ENCODE measurements at regions not wholly inside any gene's neighbourhood (a gene's known extent, or its start where the extent isn't known, plus 50 kb on each side); places are given as distances from the start of the nearest gene placed in this dataset.

- intact Hi-C loops (cut with DNase I), result no loop called here
Measured at GRCh38 chr5:51471630-51472029, 88.4 kb downstream of the ISL1 start.

GRCh38 chr5:51472472-51472871 lies 89.2 kb downstream of the ISL1 start:
- Histone ChIP-seq H3K27me3 (no peaks in the 10 kb centered on the region), H3K9me3 (no peaks in the 10 kb centered on the region), H3K36me3 (no peaks in the 10 kb centered on the region), H3K4me3 (replicated peaks in 1 of 3) (no peak overlapping the region), H3K4me1 (no peaks in the 10 kb centered on the region), H3K27ac (no peak overlapping the region)
- DNase-seq, result no peak
- 74 to 89% methylated on average over 1 of the region's 1 CpG for WGBS, 2 donors
- intact Hi-C loops (cut with DNase I), result no loop called here
- no peak for TF ChIP-seq CTCF (IDR thresholded peaks at IDR 0.05)
- TF ChIP-seq POLR2A (IDR thresholded peaks at IDR 0.05), result no peak

More at GRCh38 chr5:51471630-51472029, 88.4 kb downstream of the ISL1 start:
- TF ChIP-seq CTCF (IDR thresholded peaks at IDR 0.05) (no peak), POLR2A (IDR thresholded peaks at IDR 0.05) (no peak)
- Histone ChIP-seq H3K4me3 (replicated peaks in 1 of 3) (no peak overlapping the region), H3K27me3 (no peaks in the 10 kb centered on the region), H3K36me3 (no peaks in the 10 kb centered on the region), H3K4me1 (no peaks in the 10 kb centered on the region), H3K9me3 (no peaks in the 10 kb centered on the region), H3K27ac (no peak overlapping the region)
- 69 to 80% methylated on average over 1 of the region's 1 CpG for WGBS, 2 donors
- DNase-seq, result no peak

GRCh38 chr5:51475628-51476027 lies 92.4 kb downstream of the ISL1 start:
- 50 to 59% methylated on average over 5 of the region's 5 CpGs for whole genome bisulfite sequencing, 2 donors
- Histone ChIP-seq H3K4me1 (no peaks in the 10 kb centered on the region), H3K36me3 (no peaks in the 10 kb centered on the region), H3K27me3 (no peaks in the 10 kb centered on the region), H3K4me3 (replicated peaks in 1 of 3) (no peak overlapping the region), H3K27ac (no peak overlapping the region), H3K9me3 (no peaks in the 10 kb centered on the region)
- no peak for TF ChIP-seq CTCF (IDR thresholded peaks at IDR 0.05)
- no peak for TF ChIP-seq POLR2A (IDR thresholded peaks at IDR 0.05)
- intact Hi-C loops (cut with DNase I), result no loop called here
- no peak for DNase-seq

GRCh38 chr5:51476431-51476830 lies 93.2 kb downstream of the ISL1 start:
- no peak overlapping the region for H3K27ac ChIP-seq
- no peak for DNase-seq

GRCh38 chr5:51479840-51480239 lies 96.6 kb downstream of the ISL1 start:
- WGBS, 2 donors, result 86 to 93% methylated on average over 1 of the region's 1 CpG
- Histone ChIP-seq H3K36me3 (no peaks in the 10 kb centered on the region), H3K4me3 (replicated peaks in 1 of 3) (no peak overlapping the region), H3K9me3 (no peaks in the 10 kb centered on the region), H3K4me1 (no peaks in the 10 kb centered on the region), H3K27me3 (no peaks in the 10 kb centered on the region), H3K27ac (no peak overlapping the region)
- TF ChIP-seq POLR2A (IDR thresholded peaks at IDR 0.05), result no peak
- no peak for TF ChIP-seq CTCF (IDR thresholded peaks at IDR 0.05)
- intact Hi-C loops (cut with DNase I), result no loop called here
- DNase-seq, result no peak

More at GRCh38 chr5:51476431-51476830, 93.2 kb downstream of the ISL1 start:
- H3K9me3 ChIP-seq, result no peaks in the 10 kb centered on the region
- intact Hi-C loops (cut with DNase I), result no loop called here
- H3K4me1 ChIP-seq, result no peaks in the 10 kb centered on the region
- H3K27me3 ChIP-seq, result no peaks in the 10 kb centered on the region
- no peak overlapping the region for H3K4me3 ChIP-seq (replicated peaks in 1 of 3)
- H3K36me3 ChIP-seq, result no peaks in the 10 kb centered on the region
- TF ChIP-seq CTCF (IDR thresholded peaks at IDR 0.05), result no peak
